ENCODE measurements at regions not wholly inside any gene's neighbourhood (a gene's known extent, or its start where the extent isn't known, plus 50 kb on each side); places are given as distances from the start of the nearest gene placed in this dataset.

DNA sequence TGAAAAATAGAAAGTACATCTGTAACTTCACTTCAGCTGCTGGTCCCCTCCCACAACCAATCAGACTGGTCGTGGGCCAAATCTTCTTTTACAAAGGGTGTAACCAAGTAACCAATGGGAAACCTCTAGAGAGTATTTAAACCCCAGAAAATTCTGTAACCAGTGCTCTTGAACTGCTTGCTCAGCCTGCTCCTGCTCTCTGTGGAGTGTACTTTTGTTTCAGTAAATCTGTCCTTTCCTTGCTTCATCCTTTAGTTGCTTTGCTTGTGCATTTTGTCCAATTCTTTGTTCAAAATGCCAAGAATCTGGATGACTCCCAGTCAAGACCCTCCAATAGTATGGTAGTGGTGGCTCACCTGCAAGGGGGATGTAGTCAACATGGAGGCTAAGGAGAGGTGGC is 489.1 kb downstream of the FUT8 start:
- no peak overlapping the region for H3K4me3 ChIP-seq (ENCODE audit: low read depth, low read length)
- no peak for DNase-seq (ENCODE audit: low read depth)
- TF ChIP-seq CTCF (IDR thresholded peaks at IDR 0.05; ENCODE audit: insufficient read depth, low read length) = no peak

DNA sequence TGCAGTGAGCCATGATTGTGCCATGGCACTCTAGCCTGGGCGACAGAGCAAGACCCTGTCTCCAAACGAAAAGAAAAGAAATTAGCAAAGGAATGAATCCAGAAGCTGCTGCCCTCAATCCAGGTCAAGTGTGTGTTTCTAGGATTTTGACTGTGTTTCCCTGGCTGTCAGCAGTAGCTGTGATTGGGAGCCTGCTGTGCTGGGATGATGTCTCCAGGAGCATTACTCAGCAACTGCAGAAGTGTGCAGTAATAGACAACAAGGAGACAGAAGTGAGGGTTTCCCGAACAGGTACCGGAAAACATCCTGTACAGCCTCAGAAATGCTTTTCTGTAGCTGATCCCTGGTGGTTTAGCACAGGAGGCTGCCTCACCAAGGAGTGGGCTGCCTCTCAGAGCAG is 492.5 kb downstream of the FUT8 start:
- no peak for DNase-seq (ENCODE audit: low read depth)
- H3K4me3 ChIP-seq (ENCODE audit: low read depth, low read length) = no peak overlapping the region
- no peak for TF ChIP-seq CTCF (IDR thresholded peaks at IDR 0.05; ENCODE audit: insufficient read depth, low read length)

GRCh38 chr14:65906344-65906743 is 493.8 kb downstream of the FUT8 start:
- DNase-seq (ENCODE audit: low read depth) = peak; percentile 27
- no peak overlapping the region for H3K4me3 ChIP-seq (ENCODE audit: low read depth, low read length)
- TF ChIP-seq CTCF (IDR thresholded peaks at IDR 0.05; ENCODE audit: insufficient read depth, low read length) = no peak

GRCh38 chr14:65906948-65907347 is 494.4 kb downstream of the FUT8 start:
- no peak for DNase-seq (ENCODE audit: low read depth)
- no peak for TF ChIP-seq CTCF (IDR thresholded peaks at IDR 0.05; ENCODE audit: insufficient read depth, low read length)
- no peak overlapping the region for H3K4me3 ChIP-seq (ENCODE audit: low read depth, low read length)

DNA sequence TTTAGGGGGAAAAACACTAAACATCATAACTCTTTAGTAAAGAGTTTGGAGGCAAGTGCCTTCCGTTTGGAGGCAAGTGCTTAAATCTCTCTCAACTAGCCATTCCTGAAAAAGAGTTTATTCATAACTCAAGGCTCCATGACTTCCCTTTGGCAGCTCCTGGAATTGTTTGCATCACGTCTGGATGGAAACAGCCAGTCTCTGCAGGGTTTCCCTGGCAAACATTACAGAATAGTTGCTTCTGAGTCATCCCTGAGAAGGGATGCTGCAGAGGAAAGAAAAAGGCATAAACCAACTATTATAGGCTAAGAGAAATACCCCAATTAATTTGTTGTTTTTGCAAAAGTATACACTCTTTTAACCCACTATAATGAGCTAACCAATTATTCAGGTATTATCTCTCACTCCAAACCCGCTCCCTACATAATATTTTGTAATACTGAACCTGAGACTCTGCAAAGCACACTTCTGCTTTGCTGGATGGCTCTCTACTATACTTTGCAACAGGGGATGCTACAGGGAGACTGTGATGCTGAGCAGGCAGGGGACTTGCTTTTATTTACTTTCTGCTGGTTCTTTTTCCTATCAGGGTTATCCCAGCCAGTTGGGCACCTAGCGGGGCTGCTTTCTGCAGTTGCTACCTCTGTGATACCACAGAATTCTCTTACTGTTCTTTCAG is 497.7 kb downstream of the FUT8 start:
- no peak overlapping the region for H3K4me3 ChIP-seq (ENCODE audit: low read depth, low read length)
- TF ChIP-seq CTCF (IDR thresholded peaks at IDR 0.05; ENCODE audit: insufficient read depth, low read length) = no peak
- peak; percentile 90 for DNase-seq (ENCODE audit: low read depth)

GRCh38 chr14:65915125-65915524 is 502.6 kb downstream of the FUT8 start:
- no peak overlapping the region for H3K4me3 ChIP-seq (ENCODE audit: low read depth, low read length)
- DNase-seq (ENCODE audit: low read depth) = no peak
- no peak for TF ChIP-seq CTCF (IDR thresholded peaks at IDR 0.05; ENCODE audit: insufficient read depth, low read length)

DNA sequence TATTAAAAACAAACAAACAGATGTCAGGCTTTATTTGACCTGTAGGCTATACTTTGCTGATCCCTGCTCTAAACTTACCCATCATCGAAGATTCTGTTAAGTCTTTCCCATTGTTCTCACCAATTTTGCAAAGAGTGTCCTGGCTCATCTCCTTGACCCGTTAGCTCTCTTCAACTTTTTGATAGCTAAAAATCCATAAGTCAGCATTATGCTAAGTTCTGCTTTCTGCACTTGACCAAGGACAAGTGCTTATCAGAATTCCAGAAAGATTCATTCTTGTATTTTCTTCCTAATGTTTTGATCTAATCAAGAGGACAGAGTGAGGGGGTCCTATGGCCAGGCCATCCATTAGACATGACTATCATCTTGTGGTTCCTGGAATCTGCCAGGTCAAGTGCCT is 503.5 kb downstream of the FUT8 start:
- no peak for TF ChIP-seq CTCF (IDR thresholded peaks at IDR 0.05; ENCODE audit: insufficient read depth, low read length)
- no peak for DNase-seq (ENCODE audit: low read depth)
- no peak overlapping the region for H3K4me3 ChIP-seq (ENCODE audit: low read depth, low read length)

Data from fibroblast of the aortic adventitia (primary cell).